GM19240 (cell line): ENCODE measurements at regions not wholly inside any gene's neighbourhood (a gene's known extent, or its start where the extent isn't known, plus 50 kb on each side); places are given as distances from the start of the nearest gene placed in this dataset.

Experiments used
- DNase-seq: peaks from one replicate; pipeline ENCODE4 v3.0.0; 2011; ENCODE audit warnings: low spot score; ENCODE audit not compliant: insufficient read length

DNA sequence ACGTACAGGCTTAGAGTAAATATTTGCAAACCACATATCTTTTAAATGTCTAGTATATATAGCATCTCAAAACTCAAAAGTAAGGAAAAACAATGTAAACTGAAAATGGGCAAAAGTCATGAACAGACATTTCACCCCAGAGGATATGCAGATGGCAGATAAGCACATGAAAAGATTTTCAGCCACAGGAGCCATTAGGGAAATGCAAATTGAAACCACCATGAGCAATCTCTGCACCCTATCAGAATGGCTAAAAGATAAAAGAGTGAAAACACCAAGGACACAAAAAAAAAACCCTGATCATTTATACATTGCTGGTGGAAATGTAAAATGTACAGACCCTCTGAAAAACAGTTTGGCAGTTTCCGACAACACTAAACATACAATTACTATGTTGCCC lies 292.7 kb downstream of the ZNF516 start:
- no peak for DNase-seq

DNA sequence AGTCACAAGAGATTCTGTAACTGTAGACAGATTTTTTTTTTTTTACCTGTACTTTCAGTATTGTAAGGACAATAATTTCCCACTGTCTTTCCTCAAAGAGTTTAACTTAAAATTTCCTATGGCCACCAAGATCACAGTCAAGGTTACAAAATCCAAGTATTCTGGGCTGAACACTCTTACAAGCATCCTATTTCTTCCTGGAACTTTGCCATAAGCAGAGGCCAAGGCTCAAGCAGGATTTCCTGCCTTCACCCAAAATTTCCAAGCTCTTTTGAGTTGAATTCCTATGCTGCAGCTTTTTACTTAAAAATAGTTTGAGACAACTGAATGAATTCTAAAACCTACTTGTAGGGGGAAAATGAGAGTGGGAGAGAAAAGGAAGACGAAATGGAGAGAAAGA lies 299.4 kb downstream of the ZNF516 start:
- no peak for DNase-seq

DNA sequence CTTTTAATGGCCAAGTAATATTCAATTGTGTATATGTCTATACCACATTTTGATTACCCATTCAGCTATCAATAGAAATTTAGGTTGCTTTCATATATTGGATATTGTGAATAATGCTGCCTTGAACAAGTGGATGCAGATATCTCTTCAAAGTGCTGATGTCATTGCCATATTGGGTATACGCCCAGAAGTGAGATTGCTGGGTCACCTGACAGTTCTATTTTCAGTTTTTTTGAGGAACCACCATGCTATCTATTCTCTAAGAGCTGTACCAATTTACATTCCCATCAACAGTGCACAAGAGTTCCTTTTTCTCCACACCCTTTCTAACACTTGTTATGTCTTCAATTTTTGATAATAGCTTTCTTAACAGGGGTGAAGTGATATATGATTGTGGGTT lies 306.9 kb downstream of the ZNF516 start:
- DNase-seq: no peak

DNA sequence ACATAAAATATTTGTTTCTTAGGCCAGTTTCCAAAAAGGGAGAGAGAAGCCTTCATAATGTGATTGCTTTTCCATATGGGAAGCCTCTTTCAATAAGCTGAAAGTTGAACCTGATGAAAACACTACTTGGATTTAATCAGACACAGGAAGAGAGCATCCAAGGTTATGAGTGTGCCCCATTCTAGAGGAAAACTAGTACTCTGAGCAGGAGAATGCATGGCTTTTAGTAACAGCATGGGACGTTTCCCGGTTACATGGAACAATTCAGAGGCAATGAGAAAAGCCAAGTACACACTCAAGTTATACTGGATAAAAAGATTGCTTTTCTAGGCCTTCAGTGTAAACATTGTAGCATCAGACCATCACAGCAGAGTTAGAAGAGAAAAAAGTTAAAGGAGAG lies 315.8 kb downstream of the ZNF516 start:
- no peak for DNase-seq

DNA sequence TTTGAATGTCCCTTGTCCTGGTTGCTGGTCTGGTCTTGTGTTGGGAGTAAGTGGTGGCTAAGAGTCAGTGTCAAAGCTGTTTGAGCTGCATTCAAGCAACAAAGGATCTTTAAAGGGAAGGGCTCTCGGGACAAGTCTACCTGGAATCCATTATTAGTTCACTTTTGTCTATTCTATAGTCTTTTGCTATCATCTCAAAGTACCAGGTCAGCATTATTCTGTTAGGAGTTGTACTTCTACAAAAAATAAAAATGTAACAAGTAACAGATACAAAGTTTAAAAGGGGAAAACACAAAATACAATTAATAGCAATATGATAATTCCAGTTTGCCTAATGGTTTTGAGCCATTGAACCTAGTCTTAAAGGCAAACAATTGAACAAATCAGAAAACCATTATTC lies 317.9 kb downstream of the ZNF516 start:
- DNase-seq: no peak

DNA sequence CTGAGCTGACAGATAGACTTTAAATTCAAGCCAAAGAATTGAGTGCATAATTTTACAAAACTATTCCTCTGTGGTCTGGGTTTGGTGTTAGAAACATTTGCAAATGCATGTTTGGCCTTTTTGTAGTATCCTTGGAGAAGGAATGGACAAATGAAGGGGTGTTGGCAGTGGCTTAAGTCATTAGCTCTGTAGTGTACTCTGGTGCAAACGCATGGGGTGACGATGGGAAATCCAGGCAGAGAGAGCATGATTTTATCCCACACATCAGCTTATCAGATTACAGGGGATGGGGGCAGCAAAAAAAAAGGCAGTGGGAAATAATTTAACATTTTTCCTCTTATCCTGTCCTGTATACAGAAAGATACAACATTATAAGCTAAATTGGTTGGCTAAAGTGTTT lies 320.6 kb downstream of the ZNF516 start:
- no peak for DNase-seq

DNA sequence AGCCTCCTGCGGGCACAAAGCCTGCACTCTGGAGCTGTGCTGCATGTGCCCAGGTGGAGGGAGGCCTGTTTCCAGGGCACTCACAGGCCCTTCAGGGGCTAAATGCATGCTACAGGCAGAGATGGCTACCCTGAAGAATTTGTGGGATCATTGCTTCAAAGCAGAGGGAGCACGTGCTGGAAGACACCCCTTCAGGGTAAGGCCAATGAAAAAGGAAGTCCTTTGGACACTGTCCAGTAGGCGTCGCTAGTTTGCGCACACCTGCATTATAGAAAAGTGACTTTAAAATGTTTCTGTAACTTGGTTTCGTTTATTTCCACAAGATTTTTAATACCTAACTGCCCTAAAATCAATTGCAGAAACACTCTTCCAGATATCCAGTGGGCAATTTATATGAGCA lies 325.3 kb downstream of the ZNF516 start:
- DNase-seq: no peak

DNA sequence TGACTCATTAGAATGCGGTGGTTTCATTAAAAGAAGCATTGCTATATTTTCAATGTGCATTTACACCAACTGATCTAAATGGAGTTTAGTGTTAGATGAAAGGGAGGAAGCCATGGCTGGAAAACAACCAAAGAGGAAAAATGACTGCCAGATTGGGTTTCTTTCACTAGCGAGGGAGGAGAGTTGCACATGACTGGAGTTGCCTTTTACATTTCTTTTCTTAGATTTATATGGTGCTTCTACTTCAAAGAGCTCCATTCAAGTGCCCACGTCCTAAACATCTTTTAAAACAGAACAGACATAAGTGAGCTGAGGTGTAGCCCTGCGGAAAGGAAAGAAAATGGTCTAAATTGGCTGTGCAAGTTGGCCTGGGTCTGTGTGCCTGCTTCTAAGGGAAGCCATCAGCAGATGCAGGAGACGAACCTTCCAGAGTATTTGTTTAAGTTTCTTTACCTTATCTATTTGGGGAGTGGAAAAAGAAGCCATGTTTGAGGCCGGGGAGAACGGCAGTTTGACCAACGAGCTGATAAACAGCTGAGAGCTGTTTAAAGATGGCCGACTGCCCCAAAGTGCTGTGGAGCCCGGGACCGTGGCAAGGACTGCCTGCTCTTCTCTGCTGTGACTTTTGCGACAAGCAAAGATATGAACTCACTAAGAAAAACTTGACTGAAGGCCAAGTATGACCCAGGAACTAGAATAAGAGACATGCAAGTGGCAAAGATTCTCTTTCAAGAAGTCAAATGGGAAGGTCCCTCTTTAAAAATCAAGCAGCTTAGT lies 327.0 kb downstream of the ZNF516 start:
- no peak for DNase-seq

DNA sequence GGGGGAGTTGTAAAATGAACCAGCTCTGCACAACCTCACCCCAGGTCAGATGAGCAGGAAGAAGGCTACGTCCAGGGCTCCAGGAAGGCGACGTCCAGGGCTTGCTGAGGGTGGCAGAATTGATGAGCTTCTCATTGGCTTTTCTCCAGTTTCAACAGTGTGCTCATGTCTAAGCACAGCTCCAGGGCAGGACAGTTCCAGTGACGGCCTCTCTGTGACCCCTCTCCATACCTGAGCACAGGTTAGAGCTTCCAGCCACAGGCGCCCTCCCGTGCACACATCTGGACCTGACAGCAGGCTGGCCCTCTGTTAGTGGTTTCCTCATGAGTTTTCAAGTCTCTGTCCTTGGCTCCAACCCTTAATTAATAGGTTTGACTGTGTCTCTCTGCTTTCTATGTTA lies 327.6 kb downstream of the ZNF516 start:
- no peak for DNase-seq

DNA sequence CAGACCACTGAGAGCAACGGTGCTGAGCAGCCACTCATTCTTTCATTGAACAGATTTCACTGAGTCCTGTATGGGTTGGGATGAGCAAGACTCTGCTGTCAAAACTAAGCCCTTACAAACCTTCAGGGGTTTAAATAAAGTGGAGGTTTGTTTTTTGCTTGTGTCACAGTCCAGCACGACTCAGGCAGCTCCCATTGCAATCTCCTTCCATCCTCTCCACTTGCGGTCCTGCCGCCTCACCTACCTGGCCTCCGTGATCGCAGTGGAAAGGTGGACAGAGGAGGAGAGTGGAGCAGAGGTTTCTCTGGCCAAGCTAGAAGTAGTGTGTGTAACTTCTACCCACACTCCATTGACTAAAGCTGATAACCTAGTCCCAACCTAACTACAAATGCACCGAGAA lies 332.2 kb downstream of the ZNF516 start:
- no peak for DNase-seq

DNA sequence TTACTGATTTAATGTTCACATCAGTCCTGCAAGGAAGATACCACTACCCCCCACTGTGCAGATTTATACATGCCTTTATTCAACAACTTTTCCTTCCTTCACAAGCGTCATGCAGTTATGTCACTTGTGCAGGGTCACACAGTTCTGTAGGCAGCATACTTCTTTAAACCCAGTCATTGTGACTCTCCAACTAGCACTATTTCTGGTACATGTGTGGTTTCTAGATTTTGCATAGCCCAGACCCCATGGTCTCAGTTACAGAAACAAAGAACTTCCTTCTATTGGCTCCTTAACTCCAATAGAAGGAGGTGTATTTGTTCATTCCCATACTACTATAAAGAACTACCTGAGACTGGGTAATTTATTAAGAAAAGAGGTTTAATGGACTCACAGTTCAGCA lies 333.1 kb downstream of the ZNF516 start:
- DNase-seq: no peak

DNA sequence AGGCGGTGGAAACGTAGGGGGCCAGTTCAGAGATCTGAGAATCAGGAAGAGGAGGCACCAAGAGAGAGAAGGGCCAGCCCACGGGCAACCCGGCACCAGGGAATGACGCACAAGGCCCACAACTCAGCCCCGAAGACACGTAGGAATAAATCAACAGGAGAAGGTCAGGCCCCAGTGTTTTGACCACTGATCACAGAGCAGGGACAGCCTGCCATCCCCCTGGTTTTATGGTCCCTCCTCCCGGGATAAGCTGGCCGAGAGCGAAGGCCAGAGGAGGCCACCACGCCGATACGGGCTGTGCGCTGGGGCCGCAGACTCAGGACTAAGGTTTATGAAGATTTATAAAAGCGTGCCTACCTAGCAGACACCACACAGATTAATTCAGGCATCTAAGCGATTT lies 341.4 kb downstream of the ZNF516 start:
- DNase-seq: no peak

DNA sequence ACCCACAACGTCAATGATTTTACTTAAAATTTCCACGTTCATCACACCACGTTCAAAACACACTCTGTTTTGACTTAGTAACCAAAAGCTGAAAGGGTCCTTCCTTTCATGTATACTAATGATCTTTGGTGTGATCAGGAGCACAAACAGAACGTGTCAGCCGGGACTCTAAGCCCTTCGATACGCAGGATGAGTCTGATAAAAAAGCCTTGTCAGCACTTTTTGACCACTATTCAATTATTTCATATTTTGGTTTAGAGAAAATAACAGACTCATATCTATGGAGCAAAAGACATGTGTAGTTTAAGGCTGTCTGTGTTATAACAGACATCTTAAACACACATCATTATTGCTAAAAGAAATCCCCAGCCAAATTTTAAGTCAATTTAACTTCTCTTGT lies 345.3 kb downstream of the ZNF516 start:
- DNase-seq: no peak

DNA sequence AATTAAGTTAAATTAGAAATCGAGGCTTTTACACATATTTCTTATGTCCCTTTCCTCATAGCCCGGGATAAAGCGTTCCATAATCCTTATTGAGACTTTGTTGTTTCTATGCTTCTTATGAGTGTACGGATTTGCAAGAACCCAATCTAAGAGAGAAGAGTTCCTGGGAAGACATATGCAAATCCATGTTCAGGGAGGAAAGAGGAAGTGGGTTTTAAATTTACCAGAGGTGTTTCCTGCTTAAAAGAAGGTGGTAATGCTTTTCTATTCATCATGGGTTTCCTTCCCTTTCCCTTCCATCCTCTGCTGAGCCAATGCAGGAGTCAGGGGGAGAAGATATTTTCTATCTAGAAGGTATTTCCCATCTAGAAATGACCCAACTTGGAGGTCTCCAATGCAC lies 345.8 kb downstream of the ZNF516 start:
- DNase-seq: no peak

DNA sequence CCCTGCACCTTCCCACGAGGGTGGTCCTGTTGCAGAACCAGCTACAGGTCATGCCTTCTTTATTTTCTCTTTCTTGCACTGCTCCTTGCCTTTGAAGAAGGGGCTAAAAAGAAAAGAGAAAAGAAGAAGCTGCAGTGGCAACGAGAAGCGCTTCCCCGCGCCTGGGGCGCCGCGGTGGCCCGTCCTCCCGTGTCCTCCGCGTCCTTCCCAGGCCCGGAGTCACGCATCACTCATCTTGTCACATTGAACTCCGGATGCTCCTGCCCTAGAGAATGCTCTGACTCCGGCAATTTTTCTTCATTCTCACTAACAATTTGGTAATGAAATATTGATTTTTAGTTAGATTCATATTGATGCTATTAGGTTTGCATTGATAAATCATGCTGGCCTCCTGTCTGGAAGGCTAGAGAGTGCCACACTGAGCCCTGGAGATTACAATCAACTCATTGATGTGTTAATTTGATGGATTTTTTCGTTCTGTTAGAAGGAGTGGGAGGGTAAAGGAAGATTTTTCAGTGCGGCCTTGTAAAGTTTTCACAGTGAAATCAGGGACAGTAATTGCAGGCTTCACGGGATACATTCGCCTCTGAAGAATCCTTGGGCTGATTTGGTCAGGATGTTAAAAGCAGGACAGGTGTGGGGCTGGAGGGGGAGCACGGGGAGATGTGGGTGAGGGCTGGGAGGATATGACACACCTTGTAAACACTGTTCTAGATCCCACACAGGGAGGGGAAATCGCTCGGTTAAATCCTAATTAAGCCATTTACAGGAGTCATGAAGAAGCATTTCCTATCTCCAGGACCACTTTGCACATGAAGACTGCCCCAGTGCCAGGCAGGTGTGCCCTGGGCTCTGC lies 349.3 kb downstream of the ZNF516 start:
- no peak for DNase-seq

DNA sequence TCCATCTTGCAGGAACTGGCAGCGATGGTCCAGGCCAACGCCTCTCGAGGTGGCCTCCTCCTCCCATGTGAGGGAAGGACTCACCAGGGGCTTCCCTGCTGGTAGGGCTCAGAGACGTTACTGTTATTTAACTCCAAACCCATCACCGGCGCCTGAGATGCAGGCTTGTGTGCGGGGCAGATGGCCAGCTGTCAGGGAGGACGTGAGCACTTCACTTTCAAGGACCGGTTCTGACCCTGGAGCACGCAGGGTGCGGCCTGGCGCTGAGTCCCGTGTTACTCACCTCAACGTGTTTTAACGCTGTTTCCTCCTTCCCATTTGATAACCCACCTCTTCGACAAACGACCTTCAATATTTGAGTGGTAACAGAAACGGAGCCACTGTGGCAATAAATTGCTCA lies 350.2 kb downstream of the ZNF516 start:
- no peak for DNase-seq

DNA sequence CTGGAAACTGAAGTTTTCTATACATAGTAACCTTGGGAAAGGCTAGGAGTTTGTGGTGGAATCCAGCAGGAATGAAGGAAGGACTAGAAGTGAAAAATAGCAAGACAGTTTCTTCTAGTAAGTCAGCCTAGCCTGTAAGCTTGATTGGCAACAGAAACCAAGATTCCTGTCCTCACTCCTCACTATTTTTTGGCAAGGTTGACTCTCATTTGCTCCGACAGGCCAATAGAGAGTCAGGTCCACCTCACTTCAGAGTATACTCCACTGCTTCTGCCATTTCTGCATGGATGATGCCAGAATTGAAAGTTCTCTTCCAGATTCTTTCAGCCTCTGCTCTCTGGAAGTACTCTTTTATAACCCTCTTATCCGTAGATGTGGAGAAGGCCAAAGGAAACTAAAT lies 352.4 kb downstream of the ZNF516 start:
- no peak for DNase-seq

DNA sequence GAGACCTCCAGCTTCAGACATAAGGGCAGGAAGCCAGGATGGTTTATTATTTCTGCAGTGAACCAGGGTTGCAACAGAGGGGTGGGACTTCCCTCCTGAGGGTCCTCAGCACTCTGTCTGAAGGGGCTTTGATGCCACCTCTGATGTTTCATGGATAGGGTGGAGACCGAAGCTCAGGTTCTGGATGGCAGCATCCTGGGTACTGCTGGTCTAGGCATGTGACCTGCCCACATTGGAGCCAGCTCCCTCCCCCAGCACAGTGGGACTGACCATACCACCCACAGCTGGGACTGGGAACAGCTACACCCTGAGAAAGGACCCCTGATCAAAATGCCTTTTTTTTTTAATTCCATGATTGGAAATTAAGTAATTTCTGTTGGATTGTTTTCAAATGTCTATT lies 355.2 kb downstream of the ZNF516 start:
- DNase-seq: no peak

DNA sequence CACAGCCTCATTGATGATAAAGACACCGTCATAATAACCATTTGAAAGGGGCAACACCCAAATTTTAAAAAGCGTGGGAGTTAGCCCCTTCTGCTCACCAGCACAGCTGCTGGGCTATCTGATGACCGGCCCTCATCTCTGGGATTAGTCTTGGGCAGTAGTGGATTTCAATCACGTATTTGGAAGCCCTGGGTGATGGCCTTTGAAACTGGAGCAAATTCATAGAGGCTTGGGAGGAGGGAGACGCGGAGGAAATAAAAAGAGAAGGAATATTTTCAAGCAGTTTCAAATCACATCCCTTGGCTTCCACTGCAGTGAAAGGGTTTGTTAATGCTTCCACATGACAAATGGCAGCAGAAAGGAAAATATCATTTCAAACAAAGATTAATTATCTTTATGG lies 357.8 kb downstream of the ZNF516 start:
- no peak for DNase-seq

DNA sequence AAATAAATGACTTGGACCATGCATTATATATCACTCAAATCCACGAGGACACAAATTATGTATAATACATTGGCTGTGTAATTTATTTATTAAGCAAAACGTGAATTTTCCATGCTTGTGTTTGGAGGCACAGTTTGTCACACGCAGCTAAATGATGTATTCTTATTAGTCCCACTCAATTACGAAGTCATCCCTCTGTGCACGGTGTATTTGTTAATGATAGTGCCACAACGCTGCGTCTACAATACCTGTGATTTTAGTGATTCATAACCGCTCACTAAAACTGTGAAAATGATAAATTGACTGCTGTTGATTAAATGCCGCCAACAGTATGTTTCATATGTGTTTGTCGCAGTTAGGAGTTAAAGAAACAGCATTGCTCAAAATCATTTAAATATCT lies 358.3 kb downstream of the ZNF516 start:
- no peak for DNase-seq

DNA sequence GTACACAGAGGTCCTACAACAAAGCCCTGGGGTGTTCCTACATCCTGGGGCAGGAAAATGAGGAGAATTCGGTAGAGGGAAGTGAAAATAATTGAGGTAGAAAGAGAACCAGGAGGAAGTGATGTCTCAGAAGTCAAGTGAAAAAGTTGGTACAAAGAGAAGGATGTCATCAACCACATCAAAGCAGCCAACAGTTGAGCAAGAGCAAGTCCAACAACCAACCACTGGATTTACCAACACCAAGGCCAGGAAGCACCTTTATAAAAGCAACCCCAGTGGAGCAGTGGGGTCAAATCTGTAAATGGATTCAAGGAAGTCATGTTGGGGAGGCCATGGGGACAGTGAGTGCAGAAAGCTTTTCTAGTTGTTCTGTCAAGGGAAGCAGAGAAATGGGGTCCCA lies 360.4 kb downstream of the ZNF516 start:
- no peak for DNase-seq

DNA sequence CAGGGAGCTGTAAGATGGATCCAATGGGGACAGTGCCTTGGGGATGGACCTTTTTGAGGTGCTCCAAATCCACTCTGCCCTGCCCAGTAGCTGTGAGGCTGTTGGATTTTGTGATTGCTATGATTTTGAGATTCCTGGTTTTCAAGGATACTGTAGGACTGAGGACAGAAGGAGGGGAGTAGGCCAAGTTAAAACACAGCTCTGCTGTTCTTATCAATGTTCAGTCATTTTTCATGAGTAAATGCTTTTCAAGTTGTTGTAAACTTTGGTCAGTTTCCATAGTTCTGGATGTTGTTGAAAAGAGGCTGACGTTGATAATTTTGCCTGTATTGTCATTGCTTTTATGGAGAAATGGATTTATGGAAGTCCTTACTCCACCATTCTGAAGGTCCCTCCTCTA lies 361.2 kb downstream of the ZNF516 start:
- DNase-seq: no peak

DNA sequence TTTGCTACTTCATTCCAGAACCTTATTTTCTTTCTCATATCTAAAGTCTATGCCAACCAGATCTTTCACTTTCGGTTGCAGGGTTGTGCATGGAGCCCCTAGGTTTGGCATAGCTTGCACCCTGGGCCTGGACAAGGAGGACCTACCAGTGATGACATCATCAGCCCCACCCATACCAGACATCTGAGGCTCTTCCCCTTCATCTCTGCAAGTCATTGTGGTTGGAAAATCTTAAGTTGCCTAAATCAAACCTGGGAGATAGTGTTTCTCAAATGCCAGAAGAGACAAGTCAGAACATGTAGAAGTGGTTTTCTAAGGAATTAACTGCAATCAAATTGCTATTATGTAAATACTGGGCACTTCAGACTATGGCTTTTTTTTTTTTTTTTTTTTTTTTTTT lies 363.3 kb downstream of the ZNF516 start:
- no peak for DNase-seq
